HG03135 (cell line): ENCODE measurements at regions not wholly inside any gene's neighbourhood (a gene's known extent, or its start where the extent isn't known, plus 50 kb on each side); places are given as distances from the start of the nearest gene placed in this dataset.

Source experiments
- ATAC-seq: cut with Tn5 transposase; IDR thresholded peaks from one replicate; pipeline ENCODE4 v1.9.1; 2021; ENCODE audit warnings: mild to moderate bottlenecking, moderate library complexity; ENCODE audit not compliant: unreplicated experiment

- no peak for ATAC-seq
These were observed 75.0 kb upstream of the OR13F1 start for GRCh38 chr9:104429031-104429546.

- ATAC-seq, result no peak
These were observed 69.0 kb upstream of the OR13F1 start for GRCh38 chr9:104435059-104435458.

- no peak for ATAC-seq
These were observed 56.0 kb upstream of the OR13F1 start for GRCh38 chr9:104448036-104448435.
